ENCODE measurements at regions not wholly inside any gene's neighbourhood (a gene's known extent, or its start where the extent isn't known, plus 50 kb on each side); places are given as distances from the start of the nearest gene placed in this dataset.

- TF ChIP-seq MAFK (IDR thresholded peaks at IDR 0.05; ENCODE audit: low read depth, low read length), result no peak
- no peak for TF ChIP-seq CHD1 (IDR thresholded peaks at IDR 0.05; ENCODE audit: low read depth, low read length)
- TF ChIP-seq FOSL1 (IDR thresholded peaks at IDR 0.05; ENCODE audit: insufficient read depth, low read depth, low read length), result no peak
Measured at GRCh38 chr12:115404761-115405470, 720.9 kb upstream of the TBX3 start (continued).

Data from H1 (cell line).